D721Med (cell line): ENCODE measurements at regions not wholly inside any gene's neighbourhood (a gene's known extent, or its start where the extent isn't known, plus 50 kb on each side); places are given as distances from the start of the nearest gene placed in this dataset.

ENCODE experiments used
- DNase-seq: peaks from one replicate; pipeline ENCODE4 v3.0.0; 2011; ENCODE audit warnings: low spot score; ENCODE audit not compliant: insufficient read length
- FAIRE-seq: peaks from 2 replicates; lab custom pipeline; 2011; peaks lifted over from hg19 to GRCh38; lab: Jason Lieb, UNC
- TF ChIP-seq, protein P1 (sequence below): IDR thresholded peaks from 2 replicates; pipeline ENCODE4 v1.5.1; 2012; ENCODE audit warnings: mild to moderate bottlenecking, control low read depth; ENCODE audit not compliant: insufficient read depth; ENCODE audit errors: missing control alignments

DNA sequence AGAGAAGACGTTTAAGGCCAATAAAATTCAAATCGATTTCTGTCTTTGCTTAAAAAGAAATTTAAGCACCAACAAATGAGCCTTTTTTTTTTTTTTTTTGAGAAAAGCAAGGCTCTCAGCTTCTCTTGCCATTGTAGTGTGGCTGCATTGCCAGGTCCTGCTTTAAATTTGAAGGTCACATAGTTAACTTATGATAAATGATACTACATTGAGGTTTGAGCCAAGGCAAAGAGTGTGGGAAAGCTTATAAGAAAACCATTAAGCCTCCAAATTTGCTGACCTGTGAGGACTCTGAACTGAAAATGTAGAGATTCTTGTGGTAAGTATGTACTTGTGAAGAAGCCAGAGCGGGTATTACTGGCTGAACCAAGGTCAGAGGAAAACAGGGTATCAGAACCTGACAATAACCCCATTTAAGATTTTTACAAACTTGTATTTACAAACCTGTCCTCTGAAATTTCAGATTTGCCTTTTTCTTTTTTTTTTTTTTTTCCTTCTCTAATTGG, 519.7 kb upstream of the RGMA start:
- DNase-seq = no peak
- TF ChIP-seq, protein P1, sequence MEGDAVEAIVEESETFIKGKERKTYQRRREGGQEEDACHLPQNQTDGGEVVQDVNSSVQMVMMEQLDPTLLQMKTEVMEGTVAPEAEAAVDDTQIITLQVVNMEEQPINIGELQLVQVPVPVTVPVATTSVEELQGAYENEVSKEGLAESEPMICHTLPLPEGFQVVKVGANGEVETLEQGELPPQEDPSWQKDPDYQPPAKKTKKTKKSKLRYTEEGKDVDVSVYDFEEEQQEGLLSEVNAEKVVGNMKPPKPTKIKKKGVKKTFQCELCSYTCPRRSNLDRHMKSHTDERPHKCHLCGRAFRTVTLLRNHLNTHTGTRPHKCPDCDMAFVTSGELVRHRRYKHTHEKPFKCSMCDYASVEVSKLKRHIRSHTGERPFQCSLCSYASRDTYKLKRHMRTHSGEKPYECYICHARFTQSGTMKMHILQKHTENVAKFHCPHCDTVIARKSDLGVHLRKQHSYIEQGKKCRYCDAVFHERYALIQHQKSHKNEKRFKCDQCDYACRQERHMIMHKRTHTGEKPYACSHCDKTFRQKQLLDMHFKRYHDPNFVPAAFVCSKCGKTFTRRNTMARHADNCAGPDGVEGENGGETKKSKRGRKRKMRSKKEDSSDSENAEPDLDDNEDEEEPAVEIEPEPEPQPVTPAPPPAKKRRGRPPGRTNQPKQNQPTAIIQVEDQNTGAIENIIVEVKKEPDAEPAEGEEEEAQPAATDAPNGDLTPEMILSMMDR = no peak
- no peak for FAIRE-seq

DNA sequence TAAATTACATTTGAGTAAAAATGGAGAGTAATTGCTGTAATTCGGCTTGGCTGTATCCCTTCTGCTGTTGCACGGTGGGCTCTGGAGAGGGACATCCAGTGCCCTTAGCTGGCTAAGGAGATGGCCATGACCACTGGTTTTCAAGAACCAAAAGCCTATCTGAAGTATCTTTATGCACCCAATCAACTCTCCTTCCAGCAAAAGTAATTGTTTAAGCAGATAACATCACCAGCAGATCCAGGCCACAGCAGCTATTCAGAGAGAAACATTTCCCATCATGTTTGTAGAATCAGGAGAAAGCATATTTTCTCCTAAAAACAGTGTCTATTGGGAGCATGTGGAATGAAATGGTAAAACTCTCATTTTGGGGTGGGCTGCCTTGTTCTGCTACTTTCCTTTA, 514.5 kb upstream of the RGMA start:
- DNase-seq (no peak), FAIRE-seq (no peak)
- TF ChIP-seq, protein P1 = no peak

DNA sequence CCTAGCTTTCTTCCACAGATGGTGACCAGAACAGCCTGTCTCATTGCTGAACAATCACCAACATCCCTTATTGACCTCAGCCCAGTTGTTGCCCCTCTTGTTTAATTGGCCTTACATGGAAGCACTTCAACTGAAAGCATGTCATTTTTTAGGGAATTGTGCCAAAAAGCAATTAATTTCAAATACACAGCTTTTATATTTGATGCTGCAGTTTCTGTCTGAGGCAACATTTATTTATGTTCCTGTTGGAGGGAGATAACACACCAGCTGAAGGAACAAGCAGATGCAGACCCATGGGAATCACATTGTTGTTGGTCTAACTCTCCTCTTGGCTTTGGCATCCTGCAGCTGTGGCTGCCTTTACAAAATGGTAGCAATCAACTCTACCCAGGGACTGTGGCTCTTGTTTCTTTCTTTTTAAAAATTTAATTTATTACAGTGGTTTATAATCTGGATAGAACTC, 498.1 kb upstream of the RGMA start:
- FAIRE-seq (no peak), DNase-seq (no peak)
- TF ChIP-seq, protein P1 = no peak

DNA sequence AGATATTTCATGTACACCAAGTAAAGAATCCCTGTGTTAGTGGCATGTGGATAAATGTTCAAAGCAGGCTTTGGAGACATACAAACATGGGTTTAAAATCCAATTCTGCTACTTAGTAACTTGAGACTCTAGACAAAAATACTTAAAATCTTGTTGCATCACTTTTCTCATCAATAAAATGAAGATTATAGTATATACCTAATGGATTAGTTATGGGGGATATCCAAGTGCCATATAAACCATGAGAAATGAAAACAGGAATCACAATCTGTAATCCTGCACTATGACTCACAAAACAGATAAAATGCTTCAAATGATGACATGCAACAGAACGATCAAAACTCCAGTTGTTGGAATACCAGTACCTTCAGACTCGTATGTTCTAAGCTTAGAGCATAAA, 496.0 kb upstream of the RGMA start:
- FAIRE-seq = no peak

DNA sequence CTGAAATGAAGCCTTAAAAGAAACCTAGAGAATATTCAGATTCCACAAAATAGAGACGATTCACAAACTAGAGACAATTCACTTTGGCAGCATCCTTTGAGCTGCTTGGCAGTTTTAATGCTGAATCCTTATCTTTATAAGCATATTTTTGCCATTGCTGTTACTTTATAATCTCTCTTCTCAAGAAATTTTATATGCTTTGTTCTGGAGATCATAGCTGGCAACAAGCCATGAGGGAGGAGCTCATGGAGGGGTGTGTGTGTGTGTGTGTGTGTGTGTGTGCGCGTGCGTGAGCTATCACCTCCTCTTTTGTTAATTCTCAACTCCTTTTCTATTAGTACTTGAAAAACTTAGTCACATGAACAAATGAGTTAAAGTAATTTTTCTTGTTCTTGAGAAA, 495.0 kb upstream of the RGMA start:
- FAIRE-seq = no peak
- DNase-seq = no peak
- TF ChIP-seq, protein P1 = no peak

More for the DNA sequence above, 496.0 kb upstream of the RGMA start:
- TF ChIP-seq, protein P1 = no peak
- DNase-seq = no peak

DNA sequence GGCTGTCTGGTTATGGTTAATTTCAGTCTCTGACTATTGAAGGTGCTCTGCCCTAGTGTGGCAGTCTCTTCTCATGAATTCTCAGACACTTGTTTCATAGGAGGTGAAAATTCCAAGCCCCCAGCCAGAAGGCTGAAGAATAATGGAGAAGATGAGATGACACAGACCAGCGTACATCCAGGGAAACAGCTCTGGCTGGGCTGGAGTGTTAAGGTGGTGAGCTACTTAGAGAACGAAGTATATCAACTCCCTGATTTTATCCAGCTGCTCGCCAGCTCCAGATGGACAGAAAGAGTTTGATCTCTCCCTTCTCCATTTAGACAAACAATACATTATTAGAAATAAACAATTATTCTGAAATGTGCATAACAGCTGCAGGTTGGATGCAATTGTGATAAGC, 494.5 kb upstream of the RGMA start:
- FAIRE-seq = no peak
- TF ChIP-seq, protein P1 = no peak

DNA sequence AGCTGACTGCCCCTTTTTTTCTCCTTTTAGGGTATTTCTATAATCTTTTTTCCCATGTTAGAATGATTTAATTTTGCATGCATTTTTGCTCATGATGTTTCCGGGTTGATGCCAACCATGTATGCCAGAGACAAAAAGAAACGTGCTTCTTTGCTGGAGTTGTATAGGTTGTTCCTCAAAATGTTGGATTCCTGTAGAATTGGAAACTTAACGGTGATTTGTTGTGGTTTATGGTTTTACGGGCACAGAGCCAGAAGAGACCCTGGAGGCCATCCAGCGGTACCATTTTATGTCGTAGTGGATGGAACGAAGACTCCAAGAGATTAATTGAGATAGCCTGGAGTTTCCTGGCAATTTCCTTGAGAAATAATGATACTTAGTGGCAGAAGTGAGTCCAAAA, 481.5 kb upstream of the RGMA start:
- TF ChIP-seq, protein P1 = no peak
- DNase-seq (no peak), FAIRE-seq (no peak)

More for the DNA sequence above, 494.5 kb upstream of the RGMA start:
- DNase-seq = no peak
